ENCODE measurements at regions not wholly inside any gene's neighbourhood (a gene's known extent, or its start where the extent isn't known, plus 50 kb on each side); places are given as distances from the start of the nearest gene placed in this dataset.

DNA sequence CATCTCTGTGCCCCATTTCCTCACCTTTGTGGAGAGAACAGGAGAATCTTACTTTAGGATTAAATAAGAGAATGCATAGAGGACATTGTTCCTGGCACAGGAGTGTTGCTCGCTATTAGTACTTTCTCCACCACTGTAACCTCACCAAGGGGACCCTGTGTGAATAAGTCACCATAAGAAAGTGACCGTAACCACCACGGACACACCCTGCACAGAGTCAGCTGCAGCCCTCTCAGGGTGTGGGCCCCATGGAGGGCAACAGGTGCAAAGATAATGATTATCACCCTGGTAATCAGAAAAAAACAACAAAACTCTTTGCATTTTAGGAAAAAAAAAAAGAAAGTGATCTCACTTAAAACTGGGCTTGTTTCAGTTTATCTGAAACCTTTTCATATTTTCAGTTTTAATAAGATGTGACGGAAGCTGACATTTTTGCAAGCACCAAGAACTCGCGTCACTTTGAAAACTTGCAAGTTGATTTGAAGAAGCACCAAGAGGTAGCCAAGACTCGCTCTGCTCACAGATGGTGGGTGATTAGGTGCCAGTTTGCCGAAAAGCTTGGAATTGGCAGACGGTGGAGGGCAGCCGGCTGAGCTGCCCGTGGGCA is 87.0 kb upstream of the VRK1 start:
- no peak for TF ChIP-seq CTCF (conservative IDR thresholded peaks at IDR 0.05; ENCODE audit: low read depth in 2 of 2)
- no peak for TF ChIP-seq EZH2 (IDR thresholded peaks at IDR 0.05; ENCODE audit: low read depth, unreplicated experiment)
- TF ChIP-seq, protein P1, sequence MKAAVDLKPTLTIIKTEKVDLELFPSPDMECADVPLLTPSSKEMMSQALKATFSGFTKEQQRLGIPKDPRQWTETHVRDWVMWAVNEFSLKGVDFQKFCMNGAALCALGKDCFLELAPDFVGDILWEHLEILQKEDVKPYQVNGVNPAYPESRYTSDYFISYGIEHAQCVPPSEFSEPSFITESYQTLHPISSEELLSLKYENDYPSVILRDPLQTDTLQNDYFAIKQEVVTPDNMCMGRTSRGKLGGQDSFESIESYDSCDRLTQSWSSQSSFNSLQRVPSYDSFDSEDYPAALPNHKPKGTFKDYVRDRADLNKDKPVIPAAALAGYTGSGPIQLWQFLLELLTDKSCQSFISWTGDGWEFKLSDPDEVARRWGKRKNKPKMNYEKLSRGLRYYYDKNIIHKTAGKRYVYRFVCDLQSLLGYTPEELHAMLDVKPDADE (IDR thresholded peaks at IDR 0.05) = no peak
- TF ChIP-seq CREB1 (CRISPR knock-in tag; IDR thresholded peaks at IDR 0.05; ENCODE audit: low read depth) = no peak
- TF ChIP-seq JUNB (IDR thresholded peaks at IDR 0.05; ENCODE audit: unreplicated experiment) = no peak
- TF ChIP-seq, protein P2, sequence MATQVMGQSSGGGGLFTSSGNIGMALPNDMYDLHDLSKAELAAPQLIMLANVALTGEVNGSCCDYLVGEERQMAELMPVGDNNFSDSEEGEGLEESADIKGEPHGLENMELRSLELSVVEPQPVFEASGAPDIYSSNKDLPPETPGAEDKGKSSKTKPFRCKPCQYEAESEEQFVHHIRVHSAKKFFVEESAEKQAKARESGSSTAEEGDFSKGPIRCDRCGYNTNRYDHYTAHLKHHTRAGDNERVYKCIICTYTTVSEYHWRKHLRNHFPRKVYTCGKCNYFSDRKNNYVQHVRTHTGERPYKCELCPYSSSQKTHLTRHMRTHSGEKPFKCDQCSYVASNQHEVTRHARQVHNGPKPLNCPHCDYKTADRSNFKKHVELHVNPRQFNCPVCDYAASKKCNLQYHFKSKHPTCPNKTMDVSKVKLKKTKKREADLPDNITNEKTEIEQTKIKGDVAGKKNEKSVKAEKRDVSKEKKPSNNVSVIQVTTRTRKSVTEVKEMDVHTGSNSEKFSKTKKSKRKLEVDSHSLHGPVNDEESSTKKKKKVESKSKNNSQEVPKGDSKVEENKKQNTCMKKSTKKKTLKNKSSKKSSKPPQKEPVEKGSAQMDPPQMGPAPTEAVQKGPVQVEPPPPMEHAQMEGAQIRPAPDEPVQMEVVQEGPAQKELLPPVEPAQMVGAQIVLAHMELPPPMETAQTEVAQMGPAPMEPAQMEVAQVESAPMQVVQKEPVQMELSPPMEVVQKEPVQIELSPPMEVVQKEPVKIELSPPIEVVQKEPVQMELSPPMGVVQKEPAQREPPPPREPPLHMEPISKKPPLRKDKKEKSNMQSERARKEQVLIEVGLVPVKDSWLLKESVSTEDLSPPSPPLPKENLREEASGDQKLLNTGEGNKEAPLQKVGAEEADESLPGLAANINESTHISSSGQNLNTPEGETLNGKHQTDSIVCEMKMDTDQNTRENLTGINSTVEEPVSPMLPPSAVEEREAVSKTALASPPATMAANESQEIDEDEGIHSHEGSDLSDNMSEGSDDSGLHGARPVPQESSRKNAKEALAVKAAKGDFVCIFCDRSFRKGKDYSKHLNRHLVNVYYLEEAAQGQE (IDR thresholded peaks at IDR 0.05; ENCODE audit: unreplicated experiment) = no peak
- TF ChIP-seq POLR2AphosphoS5 (IDR thresholded peaks at IDR 0.05; ENCODE audit: low read depth) = no peak
- no peak for TF ChIP-seq EZH2phosphoT487 (IDR thresholded peaks at IDR 0.05; ENCODE audit: unreplicated experiment)
- no peak for TF ChIP-seq ZNF114 (CRISPR knock-in tag; IDR thresholded peaks at IDR 0.05)
- no peak for TF ChIP-seq NANOG (IDR thresholded peaks at IDR 0.05; ENCODE audit: borderline replicate concordance)

All from GM23338 (cell line).